ENCODE measurements at regions not wholly inside any gene's neighbourhood (a gene's known extent, or its start where the extent isn't known, plus 50 kb on each side); places are given as distances from the start of the nearest gene placed in this dataset.
"Not testable (repeated sequence)": the region's sequence is repeated elsewhere in the genome, so short reads cannot be mapped to it uniquely, and the experiment has no call there.

DNA sequence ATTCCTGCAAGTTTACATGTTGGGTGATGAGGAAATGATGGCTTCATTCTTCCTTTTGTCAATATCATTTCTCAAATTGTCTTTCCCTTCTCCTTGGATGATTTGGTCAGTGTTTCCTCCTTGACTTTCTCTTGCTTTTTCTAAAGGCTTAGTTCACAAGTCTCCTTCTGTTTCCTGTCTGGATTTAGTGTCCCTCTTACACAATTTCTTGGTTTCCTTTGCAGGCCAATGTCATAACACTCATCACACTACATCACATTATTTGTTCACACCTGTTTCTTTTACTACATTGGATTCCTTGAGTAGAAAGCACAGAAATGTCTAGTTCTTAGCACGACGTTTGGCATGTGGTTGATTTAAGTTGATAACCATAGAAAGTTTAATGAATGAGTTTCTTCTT lies 490.7 kb downstream of the TDRD3 start:
- DNase-seq = no peak

GRCh38 chr13:60881507-60881906 lies 484.5 kb downstream of the TDRD3 start:
- no peak for DNase-seq

DNA sequence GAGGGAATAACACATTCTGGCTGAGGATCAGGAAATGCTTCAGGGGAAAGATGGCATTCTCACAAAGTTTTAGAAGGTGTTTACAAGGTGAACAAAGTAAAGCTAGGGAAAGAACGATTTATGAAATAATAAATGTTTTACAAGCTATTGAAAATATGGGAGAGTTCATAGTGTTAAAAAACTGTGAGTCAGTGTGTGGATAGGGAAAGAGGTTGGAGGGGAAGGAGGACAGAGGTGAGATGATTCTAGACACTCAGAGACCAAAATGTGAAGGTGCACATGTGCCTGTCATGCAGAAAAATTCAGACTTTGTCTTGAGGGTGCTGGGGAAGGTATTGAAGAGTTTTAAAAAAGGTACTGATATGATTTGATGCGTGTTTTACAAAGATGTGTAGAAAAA lies 476.1 kb downstream of the TDRD3 start:
- no peak for DNase-seq

DNA sequence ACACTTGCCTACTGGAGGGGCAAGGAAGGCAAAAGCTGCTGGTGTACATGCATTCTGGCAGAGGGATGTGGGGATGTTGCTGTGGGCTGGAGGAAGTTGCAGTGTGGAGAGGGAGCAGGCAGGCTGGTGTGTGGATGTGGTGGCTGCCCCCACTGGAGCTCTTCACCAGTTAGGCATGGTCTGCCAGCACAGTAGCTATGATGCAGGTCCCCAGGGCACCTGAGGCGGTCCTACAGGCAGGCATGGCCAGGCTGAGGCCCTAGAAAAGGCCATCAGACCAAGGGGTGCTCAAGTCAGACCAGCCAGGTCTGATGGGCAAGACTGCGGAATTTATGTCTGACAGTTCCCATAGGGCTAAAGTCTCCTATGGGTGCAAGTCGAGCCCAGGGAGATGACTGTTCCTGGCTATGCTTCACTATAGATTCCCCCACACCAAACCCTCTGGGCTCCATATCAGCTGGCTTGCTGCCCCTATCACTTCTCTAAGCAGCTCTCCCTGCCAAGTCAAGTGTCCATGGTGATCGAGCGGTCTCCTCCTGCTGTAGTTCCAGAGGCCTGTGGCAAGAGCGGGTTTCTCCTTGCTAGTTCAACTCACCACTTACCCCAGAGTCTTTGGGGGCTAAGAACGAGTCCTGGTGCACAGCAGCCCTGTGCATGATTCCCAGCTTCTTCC lies 473.1 kb downstream of the TDRD3 start:
- DNase-seq = no peak

DNA sequence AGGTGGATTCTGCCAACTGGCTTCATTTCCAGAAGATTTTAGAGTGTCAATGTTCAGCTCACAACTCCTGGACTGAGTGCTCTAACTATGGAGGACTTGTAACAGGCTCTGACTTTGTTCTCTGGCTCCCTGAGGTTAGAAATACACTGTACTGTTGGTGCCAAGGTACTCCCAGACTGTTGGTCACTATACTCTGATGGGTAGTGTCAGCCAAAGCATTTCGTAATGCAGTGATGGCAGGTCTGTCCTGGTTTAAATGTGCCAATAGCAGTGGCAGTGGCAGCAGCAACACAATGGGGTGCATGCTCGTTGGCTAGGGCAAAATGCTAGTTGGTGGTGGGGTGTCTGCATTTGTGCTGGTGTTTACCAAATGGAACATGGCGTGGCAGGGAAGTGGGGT lies 472.2 kb downstream of the TDRD3 start:
- no peak for DNase-seq

GRCh38 chr13:60862036-60862435 lies 465.0 kb downstream of the TDRD3 start:
- no peak for DNase-seq

- DNase-seq = no peak
These were observed 460.7 kb downstream of the TDRD3 start for GRCh38 chr13:60857698-60858097.

DNA sequence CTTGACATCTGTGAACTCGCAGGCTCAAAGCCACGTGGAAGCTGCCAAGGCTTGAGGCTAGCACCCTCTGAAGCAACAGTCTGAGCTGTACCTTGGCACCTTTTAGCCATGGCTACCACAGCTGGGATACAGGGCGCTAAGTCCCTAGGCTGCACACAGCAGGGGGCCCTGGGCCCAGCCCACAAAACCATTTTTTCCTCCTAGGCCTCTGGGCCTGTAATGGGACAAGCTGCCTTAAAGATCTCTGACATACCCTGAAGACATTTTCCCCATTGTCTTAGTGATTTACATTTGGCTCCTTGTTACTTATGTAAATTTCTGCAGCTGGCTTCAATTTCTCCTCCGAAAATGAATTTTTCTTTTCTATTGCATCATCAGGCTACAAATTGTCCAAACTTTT lies 455.9 kb downstream of the TDRD3 start:
- DNase-seq = no peak

DNA sequence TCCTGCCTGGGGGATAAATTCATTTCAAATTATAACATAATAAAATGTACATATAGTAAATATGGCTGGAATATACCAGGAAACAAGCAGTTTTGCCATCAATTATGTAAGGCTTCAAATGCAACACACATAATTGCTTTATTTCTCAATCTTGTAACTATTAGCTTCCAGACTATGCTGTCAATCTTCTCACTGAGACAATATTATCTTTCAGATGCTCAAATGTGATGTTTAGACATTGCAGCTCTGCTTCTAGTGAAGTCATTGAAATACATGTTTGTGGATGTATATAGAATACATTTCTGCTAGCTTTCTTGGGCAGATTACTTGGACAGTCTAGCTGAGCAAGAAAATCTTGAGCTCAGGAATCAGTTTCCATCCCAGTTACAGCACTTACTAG lies 454.4 kb downstream of the TDRD3 start:
- DNase-seq = no peak

- DNase-seq = no peak
These were observed 453.5 kb downstream of the TDRD3 start for GRCh38 chr13:60850526-60850925.

GRCh38 chr13:60838581-60838980 lies 441.6 kb downstream of the TDRD3 start:
- DNase-seq = no peak

- DNase-seq = no peak
These were observed 440.8 kb downstream of the TDRD3 start for GRCh38 chr13:60837806-60838205.

DNA sequence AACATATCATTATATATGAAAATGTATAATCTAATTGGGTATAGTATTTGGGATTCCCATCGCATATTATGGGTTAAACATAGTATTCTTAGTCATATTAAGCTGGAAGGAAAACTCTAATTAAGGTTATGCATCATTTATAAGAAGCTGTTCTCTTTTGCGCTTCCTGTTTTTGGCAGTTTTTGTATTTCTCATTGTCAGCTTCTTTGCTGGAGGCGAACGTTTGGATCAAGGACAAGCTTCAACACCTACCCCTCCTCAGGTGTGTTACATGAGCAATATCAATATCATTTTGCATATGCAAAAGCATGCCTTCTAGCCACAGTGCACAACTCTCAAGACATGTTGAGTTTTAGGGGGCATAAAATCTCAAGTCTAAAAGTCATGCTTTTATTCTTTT lies 439.8 kb downstream of the TDRD3 start:
- DNase-seq = no peak

DNA sequence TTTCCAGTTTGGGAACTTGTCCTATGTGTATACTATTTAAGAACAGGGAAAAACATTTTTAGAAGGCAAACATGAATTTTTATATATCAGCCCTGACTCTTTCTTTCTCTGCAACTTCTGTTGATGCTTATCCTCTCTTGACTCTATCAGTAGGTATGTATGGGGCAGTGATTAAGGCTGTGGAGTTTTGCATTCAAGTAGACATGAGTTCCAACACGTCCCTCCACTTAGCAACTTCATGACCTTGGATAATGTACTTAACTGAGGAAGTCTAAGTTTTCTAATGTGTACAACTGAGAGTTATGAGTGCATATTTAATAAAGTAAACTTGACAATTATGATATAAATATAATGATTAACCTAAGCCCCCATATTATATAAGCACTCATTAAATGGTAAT lies 414.6 kb downstream of the TDRD3 start:
- DNase-seq = no peak

DNA sequence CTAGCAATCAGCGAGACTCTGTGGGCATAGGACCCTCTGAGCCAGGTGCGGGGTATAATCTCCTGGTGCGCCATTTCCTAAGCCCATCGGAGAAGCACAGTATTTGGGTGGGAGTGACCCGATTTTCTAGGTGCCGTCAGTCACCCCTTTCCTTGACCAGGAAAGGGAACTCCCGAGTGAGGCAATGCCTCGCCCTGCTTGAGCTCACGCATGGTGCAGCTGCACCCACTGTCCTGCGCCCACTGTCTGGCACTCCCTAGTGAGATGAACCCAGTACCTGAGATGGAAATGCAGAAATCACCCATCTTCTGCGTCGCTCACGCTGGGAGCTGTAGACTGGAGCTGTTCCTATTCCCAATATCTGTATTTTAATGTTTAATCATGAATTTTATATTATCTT lies 408.6 kb downstream of the TDRD3 start:
- not testable (repeated sequence) for DNase-seq

- DNase-seq = no peak
These were observed 401.5 kb downstream of the TDRD3 start for GRCh38 chr13:60798503-60798902.

- no peak for DNase-seq
These were observed 400.1 kb downstream of the TDRD3 start for GRCh38 chr13:60797112-60797511.

- no peak for DNase-seq
These were observed 397.7 kb downstream of the TDRD3 start for GRCh38 chr13:60794751-60795150.

GRCh38 chr13:60790620-60791019 lies 393.6 kb downstream of the TDRD3 start:
- no peak for DNase-seq

DNA sequence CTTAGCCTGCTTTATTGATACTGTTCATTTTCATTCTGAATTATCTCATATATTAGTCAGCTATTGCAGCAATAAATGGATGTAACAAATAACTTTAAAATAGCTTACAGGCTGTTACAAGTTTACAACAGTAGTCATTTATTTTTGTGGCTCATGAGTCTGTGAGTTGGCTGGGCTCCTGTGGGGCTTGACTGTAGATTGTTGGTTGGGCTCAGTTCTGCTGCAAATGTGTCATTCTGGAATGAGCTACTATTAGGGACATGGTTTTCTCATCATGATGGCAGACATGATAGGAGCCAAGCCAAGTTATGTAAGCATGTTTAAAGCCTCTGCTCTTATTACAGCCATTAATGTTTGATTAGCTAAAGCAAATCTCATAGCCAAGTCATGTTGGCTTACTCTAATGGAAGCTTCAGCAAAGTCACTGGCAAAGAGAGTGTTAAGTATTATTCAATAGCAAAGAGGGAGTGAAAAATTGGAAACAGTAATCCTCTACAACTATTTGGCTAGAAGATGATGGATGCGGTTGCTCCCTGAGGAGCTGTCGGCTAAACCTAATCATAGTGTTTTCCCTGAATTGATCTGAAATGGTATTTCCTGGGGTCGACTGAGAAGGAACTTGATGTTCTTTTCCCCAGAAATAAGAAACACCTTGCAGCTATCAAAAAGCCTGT lies 391.3 kb downstream of the TDRD3 start:
- no peak for DNase-seq

DNA sequence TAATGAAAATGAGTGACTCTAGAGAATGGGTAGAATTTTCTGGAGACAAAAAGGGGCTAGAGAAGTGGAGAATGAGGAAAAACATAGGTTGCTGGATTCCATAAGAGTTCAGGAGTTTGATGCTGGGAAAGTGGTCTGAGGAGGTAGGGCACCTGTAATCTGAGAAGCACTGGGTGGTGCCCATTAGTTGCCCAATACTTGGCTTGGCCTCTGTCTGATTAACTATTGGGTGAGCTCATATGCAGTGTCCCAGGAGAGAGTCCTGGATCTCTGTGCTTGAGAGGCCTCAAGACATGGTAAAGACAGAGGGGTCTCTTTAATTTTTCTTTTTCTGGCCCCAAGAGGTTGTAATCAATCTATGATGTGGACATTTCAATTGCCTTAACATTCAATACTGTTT lies 390.1 kb downstream of the TDRD3 start:
- no peak for DNase-seq

- no peak for DNase-seq
These were observed 375.7 kb downstream of the TDRD3 start for GRCh38 chr13:60772726-60773125.

DNA sequence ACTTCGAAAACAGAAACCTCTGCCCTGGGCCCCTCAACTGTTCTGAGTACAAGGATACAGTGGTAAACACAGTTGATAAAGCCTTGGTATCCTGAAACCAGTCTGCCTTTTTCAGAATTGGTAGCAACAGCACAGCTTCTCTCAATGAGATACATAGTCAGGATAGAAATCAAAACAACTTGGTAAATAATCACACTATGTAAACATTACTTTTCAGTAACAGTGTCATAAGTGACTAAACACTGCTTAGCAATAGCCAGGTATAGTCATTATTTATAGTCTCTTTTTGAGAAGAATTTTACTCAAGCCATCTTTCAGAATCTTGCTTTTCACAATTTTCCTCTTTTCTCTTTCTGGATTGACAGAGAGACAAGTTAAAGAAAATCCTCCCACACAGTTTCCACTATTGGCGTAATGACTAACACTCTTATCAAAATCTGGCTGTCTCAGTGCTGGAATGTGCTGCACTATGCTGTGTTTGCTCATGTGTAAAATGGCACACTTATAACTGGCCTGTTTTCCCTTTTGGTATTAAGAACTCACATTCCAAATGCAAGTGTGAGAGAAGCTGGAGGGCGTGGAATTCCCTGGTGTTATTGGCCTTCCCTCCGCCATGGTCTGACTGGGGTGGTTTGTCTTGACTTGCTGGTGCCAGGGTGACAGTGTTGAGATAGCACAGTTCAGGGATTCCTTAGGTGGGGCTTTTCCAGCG lies 368.8 kb downstream of the TDRD3 start:
- DNase-seq = no peak

DNA sequence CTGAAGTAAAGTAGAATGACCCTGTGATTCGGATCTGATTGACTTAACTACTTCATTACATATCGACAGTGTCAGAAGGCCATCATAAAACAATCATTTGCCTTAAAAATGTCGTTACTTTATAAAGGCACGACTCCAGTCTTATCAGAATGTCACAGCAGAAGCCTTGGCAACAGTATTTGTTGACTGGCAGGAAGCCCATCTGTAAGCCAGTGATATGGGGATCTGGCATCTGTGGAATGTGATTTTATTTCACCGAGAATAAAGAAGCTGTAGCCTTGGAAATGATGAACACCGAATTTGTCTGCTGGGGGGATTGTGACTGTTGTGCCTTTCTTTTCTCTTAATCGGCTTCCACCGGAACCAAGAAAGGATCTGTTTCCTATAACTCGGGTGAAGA lies 362.5 kb downstream of the TDRD3 start:
- no peak for DNase-seq
